ENCODE measurements at regions not wholly inside any gene's neighbourhood (a gene's known extent, or its start where the extent isn't known, plus 50 kb on each side); places are given as distances from the start of the nearest gene placed in this dataset.

DNA sequence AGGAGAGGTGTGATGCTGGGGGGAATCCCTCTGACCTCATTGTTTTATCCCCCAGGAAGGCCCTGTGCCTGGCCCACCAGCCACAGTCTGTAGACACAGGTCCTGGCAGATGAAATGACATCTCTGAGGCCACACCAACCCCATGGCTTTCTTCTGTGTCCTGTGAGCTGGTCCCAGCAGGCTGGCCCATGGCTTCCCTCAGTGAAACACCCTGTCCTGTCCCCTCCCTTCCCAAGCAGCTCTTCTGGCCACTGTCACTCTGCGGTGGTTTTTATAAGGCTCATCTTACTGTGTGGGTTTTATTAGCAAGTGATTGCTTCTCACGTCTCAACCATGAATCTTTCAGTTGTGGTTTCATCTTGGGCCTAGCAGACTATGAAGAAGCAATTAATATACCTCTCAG, 81.6 kb upstream of the CALM2 start:
- TF ChIP-seq, protein P1, sequence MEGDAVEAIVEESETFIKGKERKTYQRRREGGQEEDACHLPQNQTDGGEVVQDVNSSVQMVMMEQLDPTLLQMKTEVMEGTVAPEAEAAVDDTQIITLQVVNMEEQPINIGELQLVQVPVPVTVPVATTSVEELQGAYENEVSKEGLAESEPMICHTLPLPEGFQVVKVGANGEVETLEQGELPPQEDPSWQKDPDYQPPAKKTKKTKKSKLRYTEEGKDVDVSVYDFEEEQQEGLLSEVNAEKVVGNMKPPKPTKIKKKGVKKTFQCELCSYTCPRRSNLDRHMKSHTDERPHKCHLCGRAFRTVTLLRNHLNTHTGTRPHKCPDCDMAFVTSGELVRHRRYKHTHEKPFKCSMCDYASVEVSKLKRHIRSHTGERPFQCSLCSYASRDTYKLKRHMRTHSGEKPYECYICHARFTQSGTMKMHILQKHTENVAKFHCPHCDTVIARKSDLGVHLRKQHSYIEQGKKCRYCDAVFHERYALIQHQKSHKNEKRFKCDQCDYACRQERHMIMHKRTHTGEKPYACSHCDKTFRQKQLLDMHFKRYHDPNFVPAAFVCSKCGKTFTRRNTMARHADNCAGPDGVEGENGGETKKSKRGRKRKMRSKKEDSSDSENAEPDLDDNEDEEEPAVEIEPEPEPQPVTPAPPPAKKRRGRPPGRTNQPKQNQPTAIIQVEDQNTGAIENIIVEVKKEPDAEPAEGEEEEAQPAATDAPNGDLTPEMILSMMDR (IDR thresholded peaks at IDR 0.05) = no peak
- TF ChIP-seq, protein P2, sequence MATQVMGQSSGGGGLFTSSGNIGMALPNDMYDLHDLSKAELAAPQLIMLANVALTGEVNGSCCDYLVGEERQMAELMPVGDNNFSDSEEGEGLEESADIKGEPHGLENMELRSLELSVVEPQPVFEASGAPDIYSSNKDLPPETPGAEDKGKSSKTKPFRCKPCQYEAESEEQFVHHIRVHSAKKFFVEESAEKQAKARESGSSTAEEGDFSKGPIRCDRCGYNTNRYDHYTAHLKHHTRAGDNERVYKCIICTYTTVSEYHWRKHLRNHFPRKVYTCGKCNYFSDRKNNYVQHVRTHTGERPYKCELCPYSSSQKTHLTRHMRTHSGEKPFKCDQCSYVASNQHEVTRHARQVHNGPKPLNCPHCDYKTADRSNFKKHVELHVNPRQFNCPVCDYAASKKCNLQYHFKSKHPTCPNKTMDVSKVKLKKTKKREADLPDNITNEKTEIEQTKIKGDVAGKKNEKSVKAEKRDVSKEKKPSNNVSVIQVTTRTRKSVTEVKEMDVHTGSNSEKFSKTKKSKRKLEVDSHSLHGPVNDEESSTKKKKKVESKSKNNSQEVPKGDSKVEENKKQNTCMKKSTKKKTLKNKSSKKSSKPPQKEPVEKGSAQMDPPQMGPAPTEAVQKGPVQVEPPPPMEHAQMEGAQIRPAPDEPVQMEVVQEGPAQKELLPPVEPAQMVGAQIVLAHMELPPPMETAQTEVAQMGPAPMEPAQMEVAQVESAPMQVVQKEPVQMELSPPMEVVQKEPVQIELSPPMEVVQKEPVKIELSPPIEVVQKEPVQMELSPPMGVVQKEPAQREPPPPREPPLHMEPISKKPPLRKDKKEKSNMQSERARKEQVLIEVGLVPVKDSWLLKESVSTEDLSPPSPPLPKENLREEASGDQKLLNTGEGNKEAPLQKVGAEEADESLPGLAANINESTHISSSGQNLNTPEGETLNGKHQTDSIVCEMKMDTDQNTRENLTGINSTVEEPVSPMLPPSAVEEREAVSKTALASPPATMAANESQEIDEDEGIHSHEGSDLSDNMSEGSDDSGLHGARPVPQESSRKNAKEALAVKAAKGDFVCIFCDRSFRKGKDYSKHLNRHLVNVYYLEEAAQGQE (IDR thresholded peaks at IDR 0.05; ENCODE audit: insufficient read depth in 1 of 2, low read depth in 2 of 2, low read length in 1 of 2) = no peak

All from Panc1 (cell line).